GM12874 (cell line): ENCODE measurements at regions not wholly inside any gene's neighbourhood (a gene's known extent, or its start where the extent isn't known, plus 50 kb on each side); places are given as distances from the start of the nearest gene placed in this dataset.

Source experiments
- TF ChIP-seq, protein P1 (sequence below): IDR thresholded peaks from 2 replicates; pipeline ENCODE4 v1.5.1; 2011; ENCODE audit warnings: low read depth, mild to moderate bottlenecking, control low read depth, low read length, moderate library complexity; ENCODE audit not compliant: insufficient read depth

DNA sequence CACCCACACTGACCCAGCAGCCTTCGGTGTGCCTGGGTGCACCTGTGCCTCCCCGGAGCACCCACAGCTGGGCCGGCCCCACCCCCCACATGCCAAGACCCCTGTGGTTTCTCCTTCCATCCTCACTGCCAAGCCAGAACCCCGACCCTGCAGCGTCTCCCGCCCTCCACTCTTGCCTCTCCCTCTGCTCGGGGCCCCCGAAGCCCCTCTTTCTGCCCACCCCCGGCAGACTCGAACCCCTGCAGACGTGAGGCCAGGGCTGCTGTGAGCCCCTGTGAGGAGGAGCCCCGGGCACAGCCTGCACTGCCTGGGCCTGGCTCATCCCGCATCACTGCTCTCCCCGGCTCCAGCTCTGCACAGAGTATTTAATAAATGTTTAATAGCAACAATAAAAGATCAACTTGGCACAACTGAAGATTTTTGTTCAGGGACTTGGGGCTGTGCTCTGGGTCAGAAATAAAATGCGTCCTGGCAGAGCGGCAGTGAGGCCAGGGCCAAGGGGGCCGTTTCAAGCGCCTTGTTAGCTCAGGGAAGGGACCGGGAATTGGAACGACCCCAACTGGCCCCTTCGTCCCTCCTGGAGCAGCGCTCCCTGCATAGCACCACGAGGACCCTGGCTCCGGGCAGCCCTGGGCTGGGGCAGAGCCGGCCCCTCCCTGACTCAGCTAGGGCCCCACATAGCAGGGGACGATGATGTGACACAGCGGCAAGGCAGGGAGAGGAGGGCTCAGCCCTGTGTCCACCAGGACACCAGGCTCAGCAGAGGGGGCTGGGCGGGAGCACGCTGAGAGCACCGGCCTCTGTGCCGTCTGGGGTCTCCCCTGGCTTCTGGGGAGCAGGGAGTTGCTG, 520.8 kb downstream of the BRD1 start:
- TF ChIP-seq, protein P1, sequence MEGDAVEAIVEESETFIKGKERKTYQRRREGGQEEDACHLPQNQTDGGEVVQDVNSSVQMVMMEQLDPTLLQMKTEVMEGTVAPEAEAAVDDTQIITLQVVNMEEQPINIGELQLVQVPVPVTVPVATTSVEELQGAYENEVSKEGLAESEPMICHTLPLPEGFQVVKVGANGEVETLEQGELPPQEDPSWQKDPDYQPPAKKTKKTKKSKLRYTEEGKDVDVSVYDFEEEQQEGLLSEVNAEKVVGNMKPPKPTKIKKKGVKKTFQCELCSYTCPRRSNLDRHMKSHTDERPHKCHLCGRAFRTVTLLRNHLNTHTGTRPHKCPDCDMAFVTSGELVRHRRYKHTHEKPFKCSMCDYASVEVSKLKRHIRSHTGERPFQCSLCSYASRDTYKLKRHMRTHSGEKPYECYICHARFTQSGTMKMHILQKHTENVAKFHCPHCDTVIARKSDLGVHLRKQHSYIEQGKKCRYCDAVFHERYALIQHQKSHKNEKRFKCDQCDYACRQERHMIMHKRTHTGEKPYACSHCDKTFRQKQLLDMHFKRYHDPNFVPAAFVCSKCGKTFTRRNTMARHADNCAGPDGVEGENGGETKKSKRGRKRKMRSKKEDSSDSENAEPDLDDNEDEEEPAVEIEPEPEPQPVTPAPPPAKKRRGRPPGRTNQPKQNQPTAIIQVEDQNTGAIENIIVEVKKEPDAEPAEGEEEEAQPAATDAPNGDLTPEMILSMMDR: no peak

DNA sequence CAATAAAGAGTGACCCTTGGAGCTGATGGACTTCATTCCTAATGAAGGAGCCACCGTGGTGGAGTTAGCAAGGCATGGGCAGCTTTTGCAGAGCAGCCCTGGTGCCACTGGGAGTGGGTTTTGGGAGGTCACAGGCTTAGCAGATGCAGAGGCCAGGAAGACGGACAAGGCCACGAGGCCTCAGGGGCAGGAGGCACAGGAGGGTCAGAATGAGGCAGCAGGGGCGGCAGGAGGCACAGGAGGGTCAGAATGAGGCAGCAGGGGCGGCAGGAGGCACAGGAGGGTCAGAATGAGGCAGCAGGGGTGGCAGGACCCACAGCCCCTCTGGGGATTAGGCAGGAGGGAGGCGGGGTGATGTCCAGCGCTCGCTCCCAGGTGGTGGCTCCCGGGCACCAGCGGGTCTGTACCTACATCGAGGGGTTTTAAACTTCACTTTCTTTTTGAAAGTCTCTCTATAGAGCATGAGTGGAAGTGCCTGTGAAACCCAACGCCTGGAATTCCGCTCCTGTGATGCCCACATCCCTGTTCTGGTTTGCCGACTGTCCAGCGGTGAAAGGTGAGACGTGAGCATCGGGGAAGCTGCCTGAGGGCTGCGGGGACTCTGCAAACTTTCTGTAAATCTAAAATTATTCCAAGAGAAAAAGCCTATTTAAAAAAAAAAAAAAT, 521.6 kb downstream of the BRD1 start:
- TF ChIP-seq, protein P1: no peak

DNA sequence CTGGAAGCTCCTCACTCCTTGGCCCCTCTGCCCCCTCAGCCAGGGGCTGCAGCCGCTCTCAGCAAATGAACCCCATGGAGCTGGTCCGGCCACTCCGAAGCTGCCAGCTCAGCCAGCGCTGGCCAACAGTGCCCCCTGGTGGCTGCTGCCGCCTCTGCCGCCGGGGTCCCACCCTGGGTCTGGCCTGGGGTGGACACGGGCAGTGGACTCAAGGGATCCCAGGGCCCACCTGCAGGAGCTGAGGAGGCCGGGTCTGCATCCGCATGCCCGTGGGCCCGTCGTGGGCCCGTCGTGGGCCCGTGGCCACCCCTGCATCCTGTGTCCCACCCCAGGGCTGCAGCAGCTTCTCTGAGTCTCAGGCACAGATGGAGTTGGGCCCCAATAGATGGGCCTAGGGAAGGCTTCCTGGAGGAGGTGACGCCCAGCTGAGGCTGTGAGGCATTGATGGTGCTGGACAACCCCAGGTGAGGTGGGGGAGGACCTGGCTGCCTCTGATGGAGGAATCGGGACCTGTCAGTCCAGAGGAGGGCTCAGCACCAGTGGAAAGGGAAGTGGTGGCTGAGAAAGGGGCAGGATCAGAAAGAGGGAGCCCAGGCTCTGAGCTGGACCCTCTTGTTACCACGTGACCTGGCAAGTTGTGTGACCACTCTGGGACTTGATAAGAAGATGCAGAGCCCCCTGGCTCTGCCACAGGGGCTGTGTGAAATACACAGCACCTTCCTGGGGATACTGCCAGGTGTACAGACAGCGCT, 522.3 kb downstream of the BRD1 start:
- TF ChIP-seq, protein P1: peak; percentile 36; the same call in 1 of the 2 replicates

DNA sequence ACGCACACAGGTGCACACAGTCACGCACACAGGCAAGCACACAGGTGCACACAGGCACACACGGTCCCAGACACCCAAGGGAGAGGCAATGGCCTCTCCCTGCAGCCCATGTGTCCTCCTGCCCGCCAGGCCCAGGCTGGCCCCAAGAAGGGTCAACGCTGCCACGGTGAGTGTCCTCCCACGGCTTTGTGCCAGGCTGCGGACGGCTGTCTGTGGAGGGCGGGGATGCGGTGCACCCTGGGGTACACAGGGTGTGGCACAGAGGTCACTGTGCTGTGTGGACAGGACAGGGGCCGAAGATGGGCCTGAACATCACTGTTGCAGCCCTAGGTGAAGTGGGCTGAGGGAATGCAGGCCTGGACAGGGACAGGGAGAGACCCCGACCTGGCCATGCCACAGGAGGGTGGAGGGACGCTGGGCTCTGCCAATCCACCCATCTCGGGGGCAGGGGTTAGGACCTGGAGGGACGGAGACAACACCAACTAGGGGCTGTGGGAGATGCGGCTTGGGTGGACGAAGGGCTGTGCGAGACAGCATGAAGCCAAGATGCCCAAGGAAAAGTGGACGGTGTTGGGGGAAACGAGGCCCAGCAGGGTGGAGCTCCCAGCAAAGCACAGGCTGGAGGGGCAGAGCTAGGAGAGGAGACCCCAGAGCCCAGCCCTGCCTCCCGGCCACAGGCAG, 523.8 kb downstream of the BRD1 start:
- TF ChIP-seq, protein P1: no peak

GRCh38 chr22:49303061-49303735, 524.5 kb downstream of the BRD1 start:
- TF ChIP-seq, protein P1: no peak

GRCh38 chr22:49302530-49302929, 525.1 kb downstream of the BRD1 start:
- TF ChIP-seq, protein P1: no peak
